Upper lobe of left lung (tissue), 6 donors: ENCODE measurements at regions not wholly inside any gene's neighbourhood (a gene's known extent, or its start where the extent isn't known, plus 50 kb on each side); places are given as distances from the start of the nearest gene placed in this dataset.

ENCODE experiments used
- ATAC-seq, 2 donors: fragments of 200-7000 bp; cut with Tn5 transposase; one replicate each; pipeline ENCODE4 v1.9.1; 2022; ENCODE audit warnings: mild to moderate bottlenecking in 2 of 2, moderate library complexity in 2 of 2; ENCODE audit not compliant: low FRiP score in 2 of 2
- DNase-seq, 2 donors: peaks; one replicate each; pipeline ENCODE4 v3.0.0-alpha.2; 2019 to 2020
- H3K27ac ChIP-seq, 4 donors: fragments of 200-600 bp; sonication (generic); one replicate each; pipeline ENCODE4 v1.5.1; 2016 to 2019
- H3K27me3 ChIP-seq, 4 donors: fragments of 200-600 bp; sonication (generic); one replicate each; pipeline ENCODE4 v1.5.1; 2017 to 2019
- H3K36me3 ChIP-seq, 4 donors: fragments of 200-600 bp; sonication (generic); one replicate each; pipeline ENCODE4 v1.5.1; 2016 to 2019
- H3K4me1 ChIP-seq, 4 donors: fragments of 200-600 bp; sonication (generic); one replicate each; pipeline ENCODE4 v1.5.1; 2018 to 2019
- H3K4me3 ChIP-seq, 4 donors: fragments of 200-600 bp; sonication (generic); one replicate each; pipeline ENCODE4 v1.5.1; 2017 to 2019; ENCODE audit warnings: mild to moderate bottlenecking in 2 of 4, moderate library complexity in 1 of 4
- H3K9me3 ChIP-seq, 4 donors: fragments of 200-600 bp; sonication (generic); one replicate each; pipeline ENCODE4 v1.5.1; 2018 to 2019
- CTCF ChIP-seq, 6 experiments: fragments of 450-650 bp in 4 of 6; fragments of 200-600 bp in 2 of 6; sonication (generic) in 2 of 6; IDR thresholded peaks; one replicate each; pipeline ENCODE4 v1.5.1; 2016 to 2019; ENCODE audit warnings: antibody characterized with exemption in 6 of 6
- EP300 ChIP-seq, 4 donors: sonication (generic); formaldehyde crosslinking; IDR thresholded peaks; one replicate each; pipeline ENCODE4 v1.5.1; 2017; ENCODE audit warnings: antibody characterized with exemption in 4 of 4, control low read depth in 2 of 4
- POLR2A ChIP-seq, 4 donors: fragments of 450-650 bp; IDR thresholded peaks; one replicate each; pipeline ENCODE4 v1.5.1; 2016 to 2017; ENCODE audit warnings: antibody characterized with exemption in 4 of 4, mild to moderate bottlenecking in 2 of 4
- POLR2AphosphoS5 ChIP-seq, 2 donors: sonication (generic); formaldehyde crosslinking; IDR thresholded peaks; one replicate each; pipeline ENCODE4 v1.5.1; 2017; ENCODE audit warnings: antibody characterized with exemption in 2 of 2
- WGBS, 2 donors: methylation state at CpG; one replicate each; pipeline ENCODE4 v1.1.5; 2017 to 2018; 5-methylcytosine and 5-hydroxymethylcytosine counted together
- donor health status: DM: no; HTN: no; CAD: no; lungs with moderate emphysema.
- donor health status: DM: no; HTN: yes; CAD: no; lungs with severe emphysema.

- TF ChIP-seq EP300 (IDR thresholded peaks at IDR 0.05): no peak
- no peak for TF ChIP-seq POLR2A (IDR thresholded peaks at IDR 0.05)
- TF ChIP-seq CTCF (IDR thresholded peaks at IDR 0.05): no peak
- no peak for TF ChIP-seq POLR2AphosphoS5 (IDR thresholded peaks at IDR 0.05)
- 81% methylated on average over 11 of the region's 11 CpGs for WGBS, 2 donors
- Histone ChIP-seq H3K4me3 (no peak overlapping the region), H3K36me3 (no peaks in the 10 kb centered on the region), H3K27ac (no peak overlapping the region), H3K27me3 (no peaks in the 10 kb centered on the region), H3K9me3 (no peaks in the 10 kb centered on the region), H3K4me1 (no peaks in the 10 kb centered on the region)
- DNase-seq (no peak), ATAC-seq (no peak)
Observed at GRCh38 chr17:79534111-79534510, 76.7 kb downstream of the RBFOX3 start.

- Histone ChIP-seq H3K4me1 (no peaks in the 10 kb centered on the region), H3K9me3 (no peaks in the 10 kb centered on the region), H3K4me3 (no peak overlapping the region), H3K27me3 (no peaks in the 10 kb centered on the region), H3K27ac (no peak overlapping the region), H3K36me3 (no peaks in the 10 kb centered on the region)
- TF ChIP-seq POLR2AphosphoS5 (IDR thresholded peaks at IDR 0.05) (no peak), CTCF (IDR thresholded peaks at IDR 0.05) (no peak), EP300 (IDR thresholded peaks at IDR 0.05) (no peak), POLR2A (IDR thresholded peaks at IDR 0.05) (no peak)
- WGBS, 2 donors: 81 to 97% methylated on average over 5 to 12 of the region's 12 CpGs
- peak in 1 of 2 donors; percentile 8 for DNase-seq
- ATAC-seq: no peak
Observed at GRCh38 chr17:79533116-79533515, 77.7 kb downstream of the RBFOX3 start.

- H3K4me1 ChIP-seq: no peaks in the 10 kb centered on the region
- TF ChIP-seq CTCF (IDR thresholded peaks at IDR 0.05): no peak
- no peaks in the 10 kb centered on the region for H3K27me3 ChIP-seq
- H3K36me3 ChIP-seq: no peaks in the 10 kb centered on the region
- no peak overlapping the region for H3K4me3 ChIP-seq
- DNase-seq (peak in 1 of 2 donors; percentile 12), ATAC-seq (no peak)
- H3K27ac ChIP-seq: no peak overlapping the region
- H3K9me3 ChIP-seq: no peaks in the 10 kb centered on the region
- 63 to 83% methylated on average over 8 to 10 of the region's 10 CpGs for WGBS, 2 donors
Observed at GRCh38 chr17:79532107-79532790, 78.6 kb downstream of the RBFOX3 start.

- H3K4me1 ChIP-seq: no peaks in the 10 kb centered on the region
- DNase-seq (peak in 1 of 2 donors; percentile 58), ATAC-seq (no peak)
- 57 to 87% methylated on average over 18 to 30 of the region's 30 CpGs for WGBS, 2 donors
- H3K36me3 ChIP-seq: no peaks in the 10 kb centered on the region
- H3K27me3 ChIP-seq: no peaks in the 10 kb centered on the region
- H3K4me3 ChIP-seq: no peak overlapping the region
- H3K9me3 ChIP-seq: no peaks in the 10 kb centered on the region
- no peak for TF ChIP-seq POLR2AphosphoS5 (IDR thresholded peaks at IDR 0.05)
- no peak for TF ChIP-seq CTCF (IDR thresholded peaks at IDR 0.05)
- no peak for TF ChIP-seq POLR2A (IDR thresholded peaks at IDR 0.05)
- H3K27ac ChIP-seq: no peak overlapping the region
Observed at GRCh38 chr17:79531191-79532095, 79.4 kb downstream of the RBFOX3 start.
